Esophagus muscularis mucosa (tissue), 4 donors: ENCODE measurements at regions not wholly inside any gene's neighbourhood (a gene's known extent, or its start where the extent isn't known, plus 50 kb on each side); places are given as distances from the start of the nearest gene placed in this dataset.

Source experiments
- CTCF ChIP-seq, 3 experiments: fragments of 200-600 bp in 2 of 3; fragments of 450-650 bp in 1 of 3; sonication (generic) in 2 of 3; IDR thresholded peaks; one replicate each; pipeline ENCODE4 v1.5.1; 2017 to 2019; ENCODE audit warnings: antibody characterized with exemption in 3 of 3, mild to moderate bottlenecking in 2 of 3, moderate library complexity in 1 of 3
- EP300 ChIP-seq: sonication (generic); formaldehyde crosslinking; IDR thresholded peaks from one replicate; pipeline ENCODE4 v1.6.1; 2017; ENCODE audit warnings: antibody characterized with exemption
- POLR2A ChIP-seq: fragments of 450-650 bp; IDR thresholded peaks from one replicate; pipeline ENCODE4 v1.6.1; 2017; ENCODE audit warnings: antibody characterized with exemption, moderate library complexity, mild to moderate bottlenecking, low read depth
- POLR2AphosphoS5 ChIP-seq, 2 donors: sonication (generic); formaldehyde crosslinking; IDR thresholded peaks; one replicate each; pipeline ENCODE4 v1.6.1; 2017; ENCODE audit warnings: antibody characterized with exemption in 2 of 2

- no peak for TF ChIP-seq CTCF (IDR thresholded peaks at IDR 0.05)
- no peak for TF ChIP-seq POLR2AphosphoS5 (IDR thresholded peaks at IDR 0.05)
- no peak for TF ChIP-seq POLR2A
- TF ChIP-seq EP300 = no peak
These were observed 129.5 kb downstream of the GNL3L start for GRCh38 chrX:54659547-54659946.
